DND-41 (cell line): ENCODE measurements at regions not wholly inside any gene's neighbourhood (a gene's known extent, or its start where the extent isn't known, plus 50 kb on each side); places are given as distances from the start of the nearest gene placed in this dataset.

Experiments used
- ATAC-seq: fragments of 200-7000 bp; cut with Tn5 transposase; 3 replicates; pipeline ENCODE4 v1.9.1; 2021; ENCODE audit warnings: low read depth; ENCODE audit not compliant: insufficient read depth
- DNase-seq: peaks from one replicate; pipeline ENCODE4 v3.0.0-alpha.2; 2020
- H2AFZ ChIP-seq: 2 replicates; pipeline ENCODE4 v1.6.0; 2012; ENCODE audit warnings: low read depth, low read length
- H3K27ac ChIP-seq: 2 replicates; pipeline ENCODE4 v1.5.1; 2012; ENCODE audit warnings: low read length, inconsistent platforms
- H3K27me3 ChIP-seq: fragments of 200-600 bp; sonication (generic); 2 replicates; pipeline ENCODE4 v1.6.0; 2012; ENCODE audit warnings: low read length, mild to moderate bottlenecking, inconsistent platforms; ENCODE audit not compliant: insufficient read depth, poor library complexity
- H3K36me3 ChIP-seq: 2 replicates; pipeline ENCODE4 v1.5.1; 2012; ENCODE audit warnings: low read length, inconsistent platforms; ENCODE audit not compliant: insufficient read depth
- H3K4me1 ChIP-seq: 2 replicates; pipeline ENCODE4 v1.5.1; 2012; ENCODE audit warnings: mild to moderate bottlenecking, low read length; ENCODE audit not compliant: insufficient read depth
- H3K4me2 ChIP-seq: 2 replicates; pipeline ENCODE4 v1.6.0; 2012; ENCODE audit warnings: mild to moderate bottlenecking, moderate library complexity, low read length, inconsistent platforms; ENCODE audit not compliant: insufficient read depth
- H3K4me3 ChIP-seq, 2 experiments: fragments of 200-600 bp in 1 of 2; shearing (Covaris generic) in 1 of 2; 2 replicates each; pipeline ENCODE4 v1.5.1; 2012 to 2016; ENCODE audit warnings: inconsistent platforms in 2 of 2, low read length in 2 of 2, mild to moderate bottlenecking in 2 of 2, low read depth in 1 of 2, moderate library complexity in 1 of 2
- H3K79me2 ChIP-seq: 2 replicates; pipeline ENCODE4 v1.6.0; 2012; ENCODE audit warnings: low read length, inconsistent platforms; ENCODE audit not compliant: insufficient read depth
- H3K9ac ChIP-seq: 2 replicates; pipeline ENCODE4 v1.6.0; 2012; ENCODE audit warnings: low read depth, mild to moderate bottlenecking, inconsistent platforms, low read length, moderate library complexity
- H3K9me3 ChIP-seq: 2 replicates; pipeline ENCODE4 v1.5.1; 2012; ENCODE audit warnings: low read length, moderate library complexity, mild to moderate bottlenecking, inconsistent platforms; ENCODE audit not compliant: insufficient read depth, severe bottlenecking
- H4K20me1 ChIP-seq: 2 replicates; pipeline ENCODE4 v1.6.0; 2012; ENCODE audit warnings: low read length; ENCODE audit not compliant: insufficient read depth
- CTCF ChIP-seq: IDR thresholded peaks from 2 replicates; pipeline ENCODE4 v1.5.1; 2012; ENCODE audit warnings: borderline replicate concordance, low read length, moderate library complexity, mild to moderate bottlenecking; ENCODE audit not compliant: poor library complexity, severe bottlenecking; ENCODE audit errors: extremely low read depth
- EZH2 ChIP-seq: IDR thresholded peaks from 3 replicates; pipeline ENCODE4 v1.6.1; 2012; ENCODE audit warnings: borderline replicate concordance, low read depth, mild to moderate bottlenecking, moderate library complexity, low read length, inconsistent platforms; ENCODE audit not compliant: severe bottlenecking

DNA sequence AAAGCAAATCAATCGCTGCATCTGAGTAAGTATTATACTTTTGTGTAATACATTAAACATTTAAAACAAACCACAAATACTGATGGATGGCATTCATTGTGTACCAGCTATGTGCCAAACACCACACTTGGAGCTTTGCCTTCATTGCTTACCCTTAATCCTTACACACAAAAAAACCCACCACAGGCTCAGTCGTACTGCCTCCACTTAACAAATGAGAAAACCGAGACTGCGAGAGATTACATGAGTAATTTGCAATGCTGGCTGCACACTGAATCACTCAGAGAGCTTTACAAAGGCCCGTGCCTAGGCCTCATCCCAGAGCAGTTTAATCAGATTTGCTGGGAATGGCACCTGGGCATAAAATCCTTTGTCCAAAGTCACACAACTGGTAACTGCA lies 130.5 kb downstream of the EDN1 start:
- TF ChIP-seq CTCF: no peak
- TF ChIP-seq EZH2: no peak
- H3K4me2 ChIP-seq: no peak overlapping the region
- H2AFZ ChIP-seq: no peak overlapping the region
- no peaks in the 10 kb centered on the region for H3K27me3 ChIP-seq
- no peak for DNase-seq
- no peaks in the 10 kb centered on the region for H3K79me2 ChIP-seq
- H3K4me1 ChIP-seq: no peaks in the 10 kb centered on the region
- no peak for ATAC-seq
- no peak overlapping the region for H3K27ac ChIP-seq
- H3K4me3 ChIP-seq: no peak overlapping the region
- H3K9me3 ChIP-seq: no peaks in the 10 kb centered on the region
- no peaks in the 10 kb centered on the region for H4K20me1 ChIP-seq
- H3K9ac ChIP-seq: no peak overlapping the region
- no peaks in the 10 kb centered on the region for H3K36me3 ChIP-seq

DNA sequence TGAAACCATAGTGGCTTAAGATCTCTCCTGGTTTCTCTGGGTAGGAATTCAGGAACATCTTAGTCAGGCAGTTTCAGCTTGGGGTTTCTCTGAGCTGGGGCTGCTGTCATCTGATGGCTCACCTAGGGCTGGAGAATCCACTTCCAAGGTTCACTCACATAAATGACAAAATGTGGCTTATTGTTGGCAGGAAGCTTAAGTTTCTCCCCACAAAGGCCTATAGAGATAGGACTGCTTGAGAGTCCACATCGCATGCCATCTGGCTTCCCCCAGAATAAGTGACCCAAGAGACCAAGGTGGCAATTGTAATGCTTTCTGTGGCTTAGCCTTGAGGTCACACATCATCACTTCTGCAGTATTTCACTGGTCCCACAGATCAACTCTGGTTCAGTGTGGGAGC lies 131.4 kb downstream of the EDN1 start:
- no peak for DNase-seq
- TF ChIP-seq EZH2: no peak
- no peak for TF ChIP-seq CTCF
- Histone ChIP-seq H4K20me1 (no peaks in the 10 kb centered on the region), H3K4me3 (no peak overlapping the region), H3K27me3 (no peaks in the 10 kb centered on the region), H3K9me3 (no peaks in the 10 kb centered on the region), H3K27ac (no peak overlapping the region), H2AFZ (no peak overlapping the region), H3K4me2 (no peak overlapping the region), H3K79me2 (no peaks in the 10 kb centered on the region), H3K4me1 (no peaks in the 10 kb centered on the region), H3K9ac (no peak overlapping the region), H3K36me3 (no peaks in the 10 kb centered on the region)
- no peak for ATAC-seq

- no peak for ATAC-seq
- Histone ChIP-seq H3K9me3 (no peaks in the 10 kb centered on the region), H3K36me3 (no peaks in the 10 kb centered on the region), H3K9ac (no peak overlapping the region), H3K4me3 (no peak overlapping the region), H3K4me1 (no peaks in the 10 kb centered on the region), H3K4me2 (no peak overlapping the region), H3K79me2 (no peaks in the 10 kb centered on the region), H3K27me3 (no peaks in the 10 kb centered on the region), H2AFZ (no peak overlapping the region), H3K27ac (no peak overlapping the region), H4K20me1 (no peaks in the 10 kb centered on the region)
- DNase-seq: no peak
- TF ChIP-seq CTCF (no peak), EZH2 (no peak)
Measured at GRCh38 chr6:12422848-12423247, 132.7 kb downstream of the EDN1 start.

DNA sequence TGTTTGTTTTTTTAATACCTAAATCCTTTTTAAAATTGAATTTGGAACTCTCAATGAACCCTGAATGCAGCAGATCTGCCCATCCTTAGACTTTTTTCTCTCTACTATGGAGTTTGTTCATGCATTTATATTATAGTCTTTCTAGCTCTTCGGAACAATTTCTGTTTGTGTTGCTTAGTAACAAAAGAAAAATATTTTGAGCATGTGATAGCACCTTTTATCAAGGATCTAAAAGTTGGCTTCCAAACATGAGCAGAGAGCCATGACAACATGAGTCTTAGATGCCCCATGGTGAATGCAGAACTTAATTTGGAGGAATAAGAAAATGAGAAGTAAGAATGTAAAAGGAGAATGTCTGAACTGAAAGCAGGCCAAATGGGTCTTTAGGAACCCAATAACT lies 133.7 kb downstream of the EDN1 start:
- Histone ChIP-seq H3K4me1 (no peaks in the 10 kb centered on the region), H3K4me3 (no peak overlapping the region), H3K9ac (no peak overlapping the region), H3K9me3 (no peaks in the 10 kb centered on the region), H2AFZ (no peak overlapping the region), H3K36me3 (no peaks in the 10 kb centered on the region), H3K79me2 (no peaks in the 10 kb centered on the region), H3K4me2 (no peak overlapping the region), H4K20me1 (no peaks in the 10 kb centered on the region), H3K27ac (no peak overlapping the region), H3K27me3 (no peaks in the 10 kb centered on the region)
- DNase-seq: no peak
- TF ChIP-seq EZH2 (no peak), CTCF (no peak)
- ATAC-seq: no peak
